ENCODE measurements at regions not wholly inside any gene's neighbourhood (a gene's known extent, or its start where the extent isn't known, plus 50 kb on each side); places are given as distances from the start of the nearest gene placed in this dataset.

- DNase-seq (ENCODE audit: low read depth in 4 of 4, low spot score in 3 of 4): no peak
These were observed 133.8 kb upstream of the ARHGAP5 start for GRCh38 chr14:31943217-31943799.

- no peak for DNase-seq (ENCODE audit: low read depth in 4 of 4, low spot score in 3 of 4)
These were observed 133.2 kb upstream of the ARHGAP5 start for GRCh38 chr14:31943861-31944255.

GRCh38 chr14:31944256-31945073 lies 132.6 kb upstream of the ARHGAP5 start:
- no peak for DNase-seq (ENCODE audit: low read depth in 4 of 4, low spot score in 3 of 4)

- DNase-seq (ENCODE audit: low read depth in 4 of 4, low spot score in 3 of 4): no peak
These were observed 132.0 kb upstream of the ARHGAP5 start for GRCh38 chr14:31945074-31945613.

GRCh38 chr14:31945701-31946100 lies 131.4 kb upstream of the ARHGAP5 start:
- no peak for DNase-seq (ENCODE audit: low read depth in 4 of 4, low spot score in 3 of 4)

GRCh38 chr14:31947076-31947475 lies 130.0 kb upstream of the ARHGAP5 start:
- DNase-seq (ENCODE audit: low read depth in 4 of 4, low spot score in 3 of 4): no peak

- no peak for DNase-seq (ENCODE audit: low read depth in 4 of 4, low spot score in 3 of 4)
These were observed 129.2 kb upstream of the ARHGAP5 start for GRCh38 chr14:31947680-31948595.

GRCh38 chr14:31949709-31950108 lies 127.4 kb upstream of the ARHGAP5 start:
- no peak for DNase-seq (ENCODE audit: low read depth in 4 of 4, low spot score in 3 of 4)

GRCh38 chr14:31950331-31950730 lies 126.8 kb upstream of the ARHGAP5 start:
- no peak for DNase-seq (ENCODE audit: low read depth in 4 of 4, low spot score in 3 of 4)

GRCh38 chr14:31950764-31951637 lies 126.1 kb upstream of the ARHGAP5 start:
- peak in 1 of 4 donors; percentile 68 for DNase-seq (ENCODE audit: low read depth in 4 of 4, low spot score in 3 of 4)

- DNase-seq (ENCODE audit: low read depth in 4 of 4, low spot score in 3 of 4): no peak
These were observed 125.5 kb upstream of the ARHGAP5 start for GRCh38 chr14:31951638-31951964.

- no peak for DNase-seq (ENCODE audit: low read depth in 4 of 4, low spot score in 3 of 4)
These were observed 124.5 kb upstream of the ARHGAP5 start for GRCh38 chr14:31952573-31952972.

- no peak for DNase-seq (ENCODE audit: low read depth in 4 of 4, low spot score in 3 of 4)
These were observed 123.9 kb upstream of the ARHGAP5 start for GRCh38 chr14:31953210-31953609.

- DNase-seq (ENCODE audit: low read depth in 4 of 4, low spot score in 3 of 4): no peak
These were observed 122.1 kb upstream of the ARHGAP5 start for GRCh38 chr14:31954991-31955390.

GRCh38 chr14:31955936-31956579 lies 121.0 kb upstream of the ARHGAP5 start:
- DNase-seq (ENCODE audit: low read depth in 4 of 4, low spot score in 3 of 4): no peak

- no peak for DNase-seq (ENCODE audit: low read depth in 4 of 4, low spot score in 3 of 4)
These were observed 119.5 kb upstream of the ARHGAP5 start for GRCh38 chr14:31957565-31957964.

- DNase-seq (ENCODE audit: low read depth in 4 of 4, low spot score in 3 of 4): no peak
These were observed 117.1 kb upstream of the ARHGAP5 start for GRCh38 chr14:31960039-31960438.

GRCh38 chr14:31961896-31962295 lies 115.2 kb upstream of the ARHGAP5 start:
- no peak for DNase-seq (ENCODE audit: low read depth in 4 of 4, low spot score in 3 of 4)

GRCh38 chr14:31962920-31963319 lies 114.2 kb upstream of the ARHGAP5 start:
- no peak for DNase-seq (ENCODE audit: low read depth in 4 of 4, low spot score in 3 of 4)

GRCh38 chr14:31963587-31963986 lies 113.5 kb upstream of the ARHGAP5 start:
- no peak for DNase-seq (ENCODE audit: low read depth in 4 of 4, low spot score in 3 of 4)

Data from right renal pelvis (tissue), 4 donors.